HL-60 (cell line): ENCODE measurements at regions not wholly inside any gene's neighbourhood (a gene's known extent, or its start where the extent isn't known, plus 50 kb on each side); places are given as distances from the start of the nearest gene placed in this dataset.

Source experiments
- POLR2AphosphoS5 ChIP-seq: IDR thresholded peaks from 2 replicates; pipeline ENCODE4 v1.6.1; 2012; ENCODE audit warnings: low read depth
- TF ChIP-seq, protein P1 (sequence below): IDR thresholded peaks from one replicate; pipeline ENCODE4 v1.5.1; 2011; ENCODE audit warnings: low read length, control low read depth, inconsistent platforms; ENCODE audit not compliant: insufficient read depth

DNA sequence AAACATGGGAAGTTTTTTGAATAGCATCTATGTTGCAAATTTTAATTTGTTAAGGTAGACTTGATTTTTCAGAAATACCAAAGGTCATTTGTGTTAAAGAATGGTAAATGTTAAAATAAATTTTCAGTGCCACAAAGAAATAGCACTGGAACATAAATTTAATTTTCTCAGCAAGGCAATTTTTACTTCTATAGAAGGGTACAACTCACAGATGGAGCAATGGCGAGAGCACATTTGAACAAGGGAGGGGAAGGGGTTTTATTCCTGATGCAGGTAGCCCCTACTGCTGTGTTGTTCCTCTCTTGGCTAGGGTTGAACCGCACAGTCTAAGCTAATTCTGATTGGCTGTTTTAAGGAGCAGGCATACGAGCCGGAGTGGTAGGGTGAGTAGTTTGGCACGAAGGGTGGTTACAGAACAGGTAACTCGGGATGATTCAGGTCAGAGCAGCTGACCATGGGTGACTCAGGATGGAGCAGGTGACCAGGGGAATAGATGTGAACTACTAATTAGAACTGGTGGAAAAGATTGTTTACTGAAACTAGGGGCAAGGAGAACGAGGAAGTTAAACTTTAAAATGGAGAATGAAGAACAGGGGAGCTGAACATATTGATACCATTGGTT, 50.1 kb upstream of the PSME4 start:
- TF ChIP-seq, protein P1, sequence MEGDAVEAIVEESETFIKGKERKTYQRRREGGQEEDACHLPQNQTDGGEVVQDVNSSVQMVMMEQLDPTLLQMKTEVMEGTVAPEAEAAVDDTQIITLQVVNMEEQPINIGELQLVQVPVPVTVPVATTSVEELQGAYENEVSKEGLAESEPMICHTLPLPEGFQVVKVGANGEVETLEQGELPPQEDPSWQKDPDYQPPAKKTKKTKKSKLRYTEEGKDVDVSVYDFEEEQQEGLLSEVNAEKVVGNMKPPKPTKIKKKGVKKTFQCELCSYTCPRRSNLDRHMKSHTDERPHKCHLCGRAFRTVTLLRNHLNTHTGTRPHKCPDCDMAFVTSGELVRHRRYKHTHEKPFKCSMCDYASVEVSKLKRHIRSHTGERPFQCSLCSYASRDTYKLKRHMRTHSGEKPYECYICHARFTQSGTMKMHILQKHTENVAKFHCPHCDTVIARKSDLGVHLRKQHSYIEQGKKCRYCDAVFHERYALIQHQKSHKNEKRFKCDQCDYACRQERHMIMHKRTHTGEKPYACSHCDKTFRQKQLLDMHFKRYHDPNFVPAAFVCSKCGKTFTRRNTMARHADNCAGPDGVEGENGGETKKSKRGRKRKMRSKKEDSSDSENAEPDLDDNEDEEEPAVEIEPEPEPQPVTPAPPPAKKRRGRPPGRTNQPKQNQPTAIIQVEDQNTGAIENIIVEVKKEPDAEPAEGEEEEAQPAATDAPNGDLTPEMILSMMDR = no peak
- TF ChIP-seq POLR2AphosphoS5 = no peak
